Panc1 (cell line): ENCODE measurements at regions not wholly inside any gene's neighbourhood (a gene's known extent, or its start where the extent isn't known, plus 50 kb on each side); places are given as distances from the start of the nearest gene placed in this dataset.

Experiments
- ATAC-seq: fragments of 200-7000 bp; cut with Tn5 transposase; 2 replicates; pipeline ENCODE4 v1.9.1; 2020; ENCODE audit warnings: mild to moderate bottlenecking, moderate library complexity
- BruUV-seq: library from RNA; stranded (reverse); fragments of 400-500 nt; replicated peaks from 2 replicates; lab custom pipeline; 2021; lab: Mats Ljungman, UMichigan
- CTCF ChIA-PET: fragments of 300-600 bp; sonication (Branson Sonifier 250); formaldehyde crosslinking; loops from one replicate; lab custom pipeline; 2022; ENCODE audit warnings: antibody characterized with exemption; lab: Charles Lee
- POLR2A ChIA-PET: fragments of 300-600 bp; sonication (Branson Sonifier 250); formaldehyde crosslinking; loops from one replicate; lab custom pipeline; 2022; ENCODE audit warnings: antibody characterized with exemption; lab: Charles Lee
- DNase-seq: peaks from one replicate; pipeline ENCODE4 v3.0.0-alpha.2; 2010; ENCODE audit warnings: low read depth, low spot score
- H3K27ac ChIP-seq: 2 replicates; pipeline ENCODE4 v1.5.1; 2011; ENCODE audit warnings: mild to moderate bottlenecking, low read length, inconsistent platforms
- H3K27me3 ChIP-seq: fragments of 200-500 bp; sonication (Bioruptor generic); 2 replicates; pipeline ENCODE4 v1.6.0; 2014; ENCODE audit warnings: low read length, inconsistent platforms; ENCODE audit not compliant: control insufficient read depth, insufficient read depth
- H3K36me3 ChIP-seq: fragments of 200-500 bp; sonication (Bioruptor generic); 2 replicates; pipeline ENCODE4 v1.5.1; 2014; ENCODE audit warnings: inconsistent platforms, mild to moderate bottlenecking, low read length, moderate library complexity; ENCODE audit not compliant: control insufficient read depth, insufficient read depth
- H3K4me1 ChIP-seq: 2 replicates; pipeline ENCODE4 v1.5.1; 2011; ENCODE audit warnings: inconsistent platforms, mild to moderate bottlenecking, low read length, moderate library complexity; ENCODE audit not compliant: control insufficient read depth, insufficient read depth
- H3K4me3 ChIP-seq, 2 experiments: 2 replicates each; pipeline ENCODE4 v1.5.1; 2011 to 2012; ENCODE audit warnings: low read depth in 2 of 2, low read length in 2 of 2, mild to moderate bottlenecking in 2 of 2, inconsistent platforms in 1 of 2, moderate library complexity in 1 of 2
- H3K9me3 ChIP-seq: fragments of 200-500 bp; sonication (Bioruptor generic); 2 replicates; pipeline ENCODE4 v1.5.1; 2014; ENCODE audit warnings: low read depth, mild to moderate bottlenecking, inconsistent platforms, low read length, moderate library complexity; ENCODE audit not compliant: control insufficient read depth, insufficient read depth
- CTCF ChIP-seq: fragments of 450-650 bp; IDR thresholded peaks from 2 replicates; pipeline ENCODE4 v1.5.1; 2017; ENCODE audit warnings: mild to moderate bottlenecking
- POLR2AphosphoS5 ChIP-seq: IDR thresholded peaks from 2 replicates; pipeline ENCODE4 v1.6.1; 2012; ENCODE audit warnings: mild to moderate bottlenecking, low read depth, low read length, moderate library complexity
- REST ChIP-seq, 2 experiments: IDR thresholded peaks; 2 replicates each; pipeline ENCODE4 v1.6.1; 2011 to 2012; ENCODE audit warnings: low read depth in 2 of 2, control low read depth in 1 of 2, low read length in 1 of 2, mild to moderate bottlenecking in 1 of 2, moderate library complexity in 1 of 2; ENCODE audit not compliant: insufficient read depth in 1 of 2
- SIN3A ChIP-seq: IDR thresholded peaks from 2 replicates; pipeline ENCODE4 v1.6.1; 2012; ENCODE audit warnings: low read depth, mild to moderate bottlenecking, low read length, moderate library complexity, borderline replicate concordance; ENCODE audit not compliant: insufficient read depth
- TCF7L2 ChIP-seq: IDR thresholded peaks from 2 replicates; pipeline ENCODE4 v1.6.1; 2011; ENCODE audit warnings: mild to moderate bottlenecking, low read depth, low read length, inconsistent platforms
- in situ Hi-C: cut with HindIII; loops from 2 replicates; pipeline ENCODE4 v1.10.0; 2016; ENCODE audit warnings: low sequenced_read_pairs, low pct_unique_long_range_greater_than_20kb
- intact Hi-C: fragments of 100-400 bp; cut with micrococcal nuclease; formaldehyde crosslinking; loops from one replicate; pipeline ENCODE4 v1.10.0; 2022; ENCODE audit not compliant: unreplicated experiment

GRCh38 chr4:152075253-152075928, 314.6 kb upstream of the GATB start:
- CTCF ChIA-PET = no interaction called here
- in situ Hi-C loops = no loop called here

GRCh38 chr4:152074573-152074972, 313.8 kb upstream of the GATB start:
- Histone ChIP-seq H3K27me3 (no peaks in the 10 kb centered on the region), H3K4me1 (no peaks in the 10 kb centered on the region), H3K9me3 (no peaks in the 10 kb centered on the region), H3K27ac (no peak overlapping the region), H3K36me3 (no peaks in the 10 kb centered on the region), H3K4me3 (no peak overlapping the region)
- no TSS peak for BruUV-seq
- in situ Hi-C loops (no loop called here), intact Hi-C loops (no loop called here)
- no peak for ATAC-seq
- TF ChIP-seq SIN3A (no peak), REST (IDR thresholded peaks at IDR 0.05; ENCODE audit: insufficient read depth in 1 of 2, low read depth in 2 of 2, low read length in 1 of 2) (no peak), POLR2AphosphoS5 (no peak), TCF7L2 (no peak)
- POLR2A ChIA-PET = no interaction called here
- CTCF ChIA-PET = no interaction called here
- DNase-seq = no peak

More at GRCh38 chr4:152075253-152075928, 314.6 kb upstream of the GATB start:
- POLR2A ChIA-PET = no interaction called here
- ATAC-seq (no peak), DNase-seq (no peak)
- intact Hi-C loops = no loop called here
- BruUV-seq = no TSS peak
- no peak overlapping the region for H3K4me3 ChIP-seq
- TF ChIP-seq REST (IDR thresholded peaks at IDR 0.05; ENCODE audit: insufficient read depth in 1 of 2, low read depth in 2 of 2, low read length in 1 of 2) (no peak), SIN3A (no peak), CTCF (no peak), POLR2AphosphoS5 (no peak), TCF7L2 (no peak)
- no peaks in the 10 kb centered on the region for H3K36me3 ChIP-seq
- no peak overlapping the region for H3K27ac ChIP-seq
- no peaks in the 10 kb centered on the region for H3K27me3 ChIP-seq
- H3K4me1 ChIP-seq = no peaks in the 10 kb centered on the region
- no peaks in the 10 kb centered on the region for H3K9me3 ChIP-seq
